Neuron (in vitro differentiated cells): ENCODE measurements at regions not wholly inside any gene's neighbourhood (a gene's known extent, or its start where the extent isn't known, plus 50 kb on each side); places are given as distances from the start of the nearest gene placed in this dataset.

ENCODE experiments used
- H2AFZ ChIP-seq: one replicate; pipeline ENCODE4 v1.6.1; 2013; ENCODE audit warnings: low read depth, mild to moderate bottlenecking, inconsistent platforms, low read length, moderate library complexity
- H3K27me3 ChIP-seq: one replicate; pipeline ENCODE4 v1.6.1; 2013; ENCODE audit warnings: low read length; ENCODE audit not compliant: insufficient read depth
- H3K36me3 ChIP-seq: one replicate; pipeline ENCODE4 v1.6.1; 2013; ENCODE audit warnings: low read length; ENCODE audit not compliant: insufficient read depth
- H3K4me1 ChIP-seq: one replicate; pipeline ENCODE4 v1.6.1; 2013; ENCODE audit warnings: low read length; ENCODE audit not compliant: insufficient read depth
- H3K4me3 ChIP-seq: 2 replicates; pipeline ENCODE4 v1.5.1; 2013; ENCODE audit warnings: mild to moderate bottlenecking, low read length, moderate library complexity
- H3K9me3 ChIP-seq: one replicate; pipeline ENCODE4 v1.6.1; 2013; ENCODE audit warnings: low read length

DNA sequence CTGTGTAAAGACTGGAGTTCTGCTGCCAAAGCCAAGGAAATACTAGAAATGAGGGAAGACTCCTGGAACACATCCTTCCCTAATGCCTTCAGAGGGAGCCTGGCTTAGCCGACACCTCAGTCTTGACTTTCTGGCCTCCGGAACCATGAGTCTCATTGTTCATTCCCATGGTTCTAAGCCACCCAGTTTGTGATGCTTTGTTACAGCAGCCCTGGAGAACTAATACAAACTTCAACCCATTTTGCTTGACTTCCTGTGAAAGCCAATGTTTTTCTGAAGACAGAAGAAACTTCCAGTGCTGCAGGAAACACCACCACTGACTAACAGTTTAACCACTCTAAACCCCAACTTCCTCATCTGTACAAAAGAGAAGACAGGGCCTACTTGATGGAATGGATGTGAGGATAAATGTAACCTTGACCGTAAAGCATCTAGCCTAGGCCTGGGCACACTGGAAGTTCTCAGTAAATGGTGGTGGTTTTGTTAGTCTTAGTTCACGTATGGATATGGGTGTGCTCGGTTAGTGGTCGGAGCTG, 85.9 kb upstream of the RFX8 start:
- no peak overlapping the region for H2AFZ ChIP-seq
- no peaks in the 10 kb centered on the region for H3K27me3 ChIP-seq
- no peaks in the 10 kb centered on the region for H3K4me1 ChIP-seq
- no peaks in the 10 kb centered on the region for H3K36me3 ChIP-seq
- H3K9me3 ChIP-seq = no peaks in the 10 kb centered on the region
- H3K4me3 ChIP-seq = no peak overlapping the region

DNA sequence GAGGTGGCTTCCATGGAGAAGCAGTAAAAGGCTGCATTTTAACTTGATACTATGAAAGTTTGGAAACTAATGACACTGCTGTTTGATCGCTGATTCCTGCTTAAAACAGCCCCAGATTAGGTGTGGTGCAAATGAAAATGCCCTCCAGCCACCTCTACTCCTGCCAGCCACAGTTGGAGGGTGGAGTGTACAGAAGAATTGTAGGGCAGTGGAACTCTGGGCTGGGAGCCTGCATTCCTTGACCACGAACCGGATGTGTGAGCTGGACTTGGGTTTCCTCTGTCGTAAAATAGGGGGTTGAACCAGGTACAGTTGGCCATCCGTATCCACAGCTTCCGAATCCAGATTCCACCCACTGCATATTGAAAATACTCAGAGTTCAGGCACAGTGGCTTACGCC, 84.6 kb upstream of the RFX8 start:
- Histone ChIP-seq H3K9me3 (no peaks in the 10 kb centered on the region), H3K4me3 (no peak overlapping the region), H3K27me3 (no peaks in the 10 kb centered on the region), H3K4me1 (no peaks in the 10 kb centered on the region), H3K36me3 (no peaks in the 10 kb centered on the region), H2AFZ (no peak overlapping the region)

DNA sequence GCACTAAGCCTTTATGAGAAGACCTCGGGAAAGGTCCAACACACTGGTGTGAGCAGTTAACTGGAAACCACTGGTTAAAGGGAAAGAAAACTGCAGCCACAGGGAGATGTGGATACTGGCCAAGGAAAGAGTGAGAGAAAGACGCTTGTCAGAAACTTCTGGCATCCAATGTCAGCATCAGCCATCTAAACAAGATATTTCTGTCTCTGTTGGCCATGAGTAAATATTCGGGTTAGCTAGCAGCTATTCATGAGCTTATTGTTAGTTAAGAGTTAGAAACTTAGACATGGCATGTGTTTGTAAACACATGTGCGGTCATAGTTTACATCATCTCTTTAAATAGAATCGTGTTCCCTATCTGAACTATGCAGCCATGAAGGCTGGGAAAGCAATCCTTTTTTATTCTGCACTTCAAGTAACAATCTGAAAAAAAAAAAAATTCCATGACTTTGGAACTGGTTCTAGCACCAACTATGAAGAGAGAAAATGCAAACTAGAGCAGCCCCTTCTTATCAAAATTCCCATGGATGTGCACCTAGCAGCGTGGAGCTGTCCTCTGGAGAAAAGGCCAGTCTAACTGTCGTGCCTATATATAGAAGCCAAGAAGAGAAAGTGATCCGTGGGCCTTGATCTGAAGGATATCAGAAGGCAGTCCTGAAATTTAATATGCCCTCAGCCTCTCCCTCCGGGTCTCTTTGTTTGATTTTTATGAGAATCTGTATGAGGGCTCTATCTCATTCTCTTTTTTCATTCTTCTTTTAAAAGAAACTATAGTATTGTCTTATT, 84.0 kb upstream of the RFX8 start:
- no peak overlapping the region for H3K4me3 ChIP-seq
- no peak overlapping the region for H2AFZ ChIP-seq

DNA sequence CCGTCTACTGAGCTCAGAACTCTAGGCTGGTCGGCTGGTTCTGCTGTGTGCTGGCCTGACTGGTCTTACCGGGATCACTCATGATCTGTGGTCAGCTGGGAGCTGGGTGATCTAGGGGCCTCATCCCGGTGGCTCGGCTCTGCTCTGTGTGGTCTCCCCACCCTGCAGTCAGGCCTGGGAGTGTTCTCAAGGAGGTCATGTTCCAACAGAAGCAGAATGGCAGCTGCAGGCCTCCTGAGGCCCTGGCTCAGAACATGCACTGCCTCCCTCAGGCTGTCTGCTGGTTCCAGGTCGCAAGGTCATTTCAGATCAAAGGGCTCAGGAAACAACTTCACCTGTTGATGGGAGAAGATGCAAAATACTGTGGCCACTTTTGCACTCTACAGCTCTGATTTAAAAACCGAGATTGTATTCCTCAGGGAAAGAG, 81.1 kb upstream of the RFX8 start:
- Histone ChIP-seq H3K27me3 (no peaks in the 10 kb centered on the region), H3K36me3 (no peaks in the 10 kb centered on the region), H2AFZ (no peak overlapping the region), H3K4me1 (no peaks in the 10 kb centered on the region), H3K9me3 (no peaks in the 10 kb centered on the region), H3K4me3 (no peak overlapping the region)

More for the DNA sequence above, 84.0 kb upstream of the RFX8 start:
- Histone ChIP-seq H3K4me1 (no peaks in the 10 kb centered on the region), H3K9me3 (no peaks in the 10 kb centered on the region), H3K27me3 (no peaks in the 10 kb centered on the region), H3K36me3 (no peaks in the 10 kb centered on the region)

DNA sequence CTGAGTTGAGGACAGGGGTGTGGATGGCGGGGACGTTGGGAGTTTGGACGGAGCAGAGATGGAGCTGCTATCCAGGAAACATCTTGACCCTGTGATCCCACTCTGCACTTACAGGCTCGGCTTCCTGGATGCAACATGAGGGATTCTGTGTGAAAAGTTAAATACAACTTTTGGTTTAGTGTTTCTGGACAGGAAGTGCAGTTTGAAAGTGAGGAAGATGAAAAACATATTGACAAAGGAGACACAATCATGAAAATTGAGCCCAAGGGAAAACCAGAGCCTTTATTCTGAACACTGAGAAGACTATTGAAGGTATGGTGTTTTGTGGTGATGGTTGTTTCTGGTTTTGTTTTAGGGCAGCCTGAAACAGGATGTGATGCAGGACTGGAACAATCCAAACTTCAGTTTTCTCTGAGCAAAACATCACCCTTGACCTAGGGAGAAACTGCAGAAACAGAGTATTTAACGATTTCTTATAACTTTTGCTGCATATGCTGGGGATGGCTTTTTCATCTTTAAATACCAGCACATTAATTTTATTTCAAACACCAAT, 76.5 kb upstream of the RFX8 start:
- Histone ChIP-seq H3K27me3 (no peaks in the 10 kb centered on the region), H3K4me3 (no peak overlapping the region), H3K4me1 (no peaks in the 10 kb centered on the region), H2AFZ (no peak overlapping the region), H3K9me3 (no peaks in the 10 kb centered on the region), H3K36me3 (no peaks in the 10 kb centered on the region)

DNA sequence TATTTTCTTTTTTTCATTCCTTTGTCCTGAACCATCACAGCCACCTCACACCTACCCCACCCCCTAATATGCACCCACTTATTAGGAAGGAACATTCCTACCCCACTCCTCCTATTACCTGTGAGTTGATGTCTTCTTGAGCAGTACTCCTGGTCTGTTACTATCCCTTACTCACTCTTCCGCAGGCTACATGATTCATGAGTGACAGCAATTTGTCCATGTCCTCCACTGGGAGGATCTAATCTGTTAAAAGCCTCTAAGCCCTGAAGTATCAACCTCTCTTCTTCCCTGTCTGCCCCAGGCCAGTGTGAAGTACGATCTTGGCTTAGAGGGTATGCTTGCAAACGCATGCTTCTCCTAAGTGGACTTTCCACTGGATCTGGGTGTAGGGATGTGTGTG, 75.6 kb upstream of the RFX8 start:
- H3K36me3 ChIP-seq = no peaks in the 10 kb centered on the region
- H2AFZ ChIP-seq = no peak overlapping the region
- H3K4me1 ChIP-seq = no peaks in the 10 kb centered on the region
- no peak overlapping the region for H3K4me3 ChIP-seq
- H3K9me3 ChIP-seq = no peaks in the 10 kb centered on the region
- H3K27me3 ChIP-seq = no peaks in the 10 kb centered on the region

DNA sequence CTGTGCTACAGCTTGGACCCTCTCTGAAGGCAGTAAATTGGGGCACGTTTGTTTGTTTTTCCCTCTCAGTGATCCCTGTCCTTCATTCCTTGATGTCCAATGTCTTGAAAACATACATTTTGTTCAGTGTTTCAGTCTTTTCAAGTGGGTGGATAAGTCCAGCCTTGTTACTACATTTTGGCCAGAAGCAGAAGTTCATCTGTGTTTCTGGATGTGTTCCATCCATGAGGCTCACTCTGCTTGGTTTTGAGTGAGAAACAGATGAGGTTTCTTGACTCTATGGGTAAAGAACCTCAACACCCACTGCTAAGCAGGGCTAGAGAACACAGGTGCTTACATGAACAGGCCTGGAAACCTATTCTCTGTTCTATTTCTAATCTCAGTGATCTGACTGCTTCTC, 74.5 kb upstream of the RFX8 start:
- no peaks in the 10 kb centered on the region for H3K27me3 ChIP-seq
- no peak overlapping the region for H2AFZ ChIP-seq
- no peaks in the 10 kb centered on the region for H3K9me3 ChIP-seq
- no peaks in the 10 kb centered on the region for H3K4me1 ChIP-seq
- H3K36me3 ChIP-seq = no peaks in the 10 kb centered on the region
- no peak overlapping the region for H3K4me3 ChIP-seq

DNA sequence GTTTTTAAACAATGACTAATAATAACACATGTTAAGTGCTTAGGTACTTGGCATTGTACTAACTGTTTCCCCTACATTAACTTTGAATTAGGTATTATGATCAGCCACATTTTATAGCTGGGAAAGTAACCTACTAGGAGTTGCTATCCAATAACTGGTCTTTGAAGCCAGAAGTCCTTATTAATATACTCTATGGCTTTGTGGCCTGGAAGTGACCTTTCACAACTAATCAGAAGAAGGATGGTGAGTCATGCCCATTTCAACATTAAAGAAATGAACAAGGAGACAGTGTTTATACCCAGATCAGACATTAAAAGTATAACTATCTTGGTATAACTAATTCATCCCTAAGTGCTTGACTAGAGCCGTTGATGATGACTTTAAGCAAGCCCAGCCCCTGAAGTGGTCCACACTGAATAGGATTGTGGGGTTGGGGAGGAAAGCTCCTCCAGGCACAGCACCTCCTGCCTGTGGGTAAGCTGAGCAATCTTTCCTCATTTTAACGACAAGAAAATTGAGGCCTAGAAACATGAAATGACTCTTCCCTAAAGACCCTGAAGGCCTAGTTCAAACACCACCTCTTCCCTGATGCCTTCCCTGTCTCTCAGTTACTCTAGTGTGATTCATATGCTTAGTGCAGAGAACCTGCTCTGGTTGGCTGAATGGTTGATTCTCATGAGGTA, 71.6 kb upstream of the RFX8 start:
- no peaks in the 10 kb centered on the region for H3K36me3 ChIP-seq
- no peak overlapping the region for H2AFZ ChIP-seq
- H3K4me3 ChIP-seq = no peak overlapping the region
- H3K4me1 ChIP-seq = no peaks in the 10 kb centered on the region
- H3K9me3 ChIP-seq = no peaks in the 10 kb centered on the region
- H3K27me3 ChIP-seq = no peaks in the 10 kb centered on the region

DNA sequence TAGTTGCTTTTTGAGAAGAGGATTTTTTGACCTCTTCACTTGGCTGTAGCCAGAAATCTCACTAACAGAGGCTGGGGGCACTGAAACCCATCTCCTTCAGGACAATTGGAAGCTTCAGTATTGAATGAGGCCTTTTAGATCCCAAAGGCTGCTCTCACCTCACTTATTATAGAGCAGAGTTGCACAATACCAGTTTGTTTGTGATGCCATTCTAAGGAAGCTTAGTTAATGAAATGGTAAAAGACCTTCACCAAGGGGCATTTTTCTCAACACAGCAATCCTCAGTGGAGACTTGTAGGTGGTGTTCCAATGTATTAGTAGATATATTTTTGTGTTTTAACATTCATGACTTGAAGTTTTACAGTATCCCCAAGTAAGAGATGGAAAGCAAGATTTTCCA, 71.0 kb upstream of the RFX8 start:
- no peaks in the 10 kb centered on the region for H3K4me1 ChIP-seq
- no peak overlapping the region for H3K4me3 ChIP-seq
- no peak overlapping the region for H2AFZ ChIP-seq
- H3K27me3 ChIP-seq = no peaks in the 10 kb centered on the region
- no peaks in the 10 kb centered on the region for H3K36me3 ChIP-seq
- no peaks in the 10 kb centered on the region for H3K9me3 ChIP-seq

DNA sequence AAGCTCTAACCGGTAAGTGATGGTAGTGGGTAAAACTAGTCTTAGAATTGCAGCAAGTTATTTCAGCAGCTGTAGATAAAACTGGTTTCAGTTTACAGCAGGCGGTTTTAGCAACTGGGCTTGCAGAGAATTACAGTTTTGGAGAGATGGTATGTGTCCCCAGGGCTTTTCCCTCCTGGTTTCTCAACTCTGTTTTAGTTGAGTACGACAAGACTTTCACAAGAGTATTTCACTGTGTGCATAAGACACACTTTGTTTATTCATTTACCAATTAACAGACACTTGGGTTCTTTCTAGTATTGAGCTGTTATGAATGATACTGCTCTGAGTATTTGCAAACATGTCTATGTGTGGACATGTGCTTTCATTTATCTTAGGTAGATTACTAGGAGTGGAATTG, 65.6 kb upstream of the RFX8 start:
- Histone ChIP-seq H3K4me1 (no peaks in the 10 kb centered on the region), H2AFZ (no peak overlapping the region), H3K9me3 (no peaks in the 10 kb centered on the region), H3K4me3 (no peak overlapping the region), H3K27me3 (no peaks in the 10 kb centered on the region), H3K36me3 (no peaks in the 10 kb centered on the region)

DNA sequence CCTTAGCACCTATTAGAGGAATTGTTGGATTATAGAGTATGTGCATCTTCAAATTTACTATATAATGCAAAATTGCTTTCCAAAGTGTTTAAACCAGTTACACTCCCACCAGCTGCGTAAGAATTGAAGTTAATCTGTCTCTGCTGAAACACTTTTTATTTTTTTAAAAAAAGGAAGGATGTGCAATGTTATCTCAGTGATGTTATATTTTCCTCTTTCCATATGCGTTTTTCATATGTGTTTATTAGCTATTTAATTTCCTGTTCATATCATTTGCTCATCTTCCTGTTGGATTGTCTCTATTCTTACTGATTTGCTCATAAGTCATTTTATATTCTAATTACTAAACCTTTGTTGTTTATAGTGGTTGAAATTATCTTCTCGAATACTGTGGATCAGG, 63.2 kb upstream of the RFX8 start:
- Histone ChIP-seq H3K4me1 (peaks cover 9% of the 10 kb centered on the region), H3K36me3 (no peaks in the 10 kb centered on the region), H2AFZ (no peak overlapping the region), H3K9me3 (no peaks in the 10 kb centered on the region), H3K27me3 (no peaks in the 10 kb centered on the region), H3K4me3 (no peak overlapping the region)

DNA sequence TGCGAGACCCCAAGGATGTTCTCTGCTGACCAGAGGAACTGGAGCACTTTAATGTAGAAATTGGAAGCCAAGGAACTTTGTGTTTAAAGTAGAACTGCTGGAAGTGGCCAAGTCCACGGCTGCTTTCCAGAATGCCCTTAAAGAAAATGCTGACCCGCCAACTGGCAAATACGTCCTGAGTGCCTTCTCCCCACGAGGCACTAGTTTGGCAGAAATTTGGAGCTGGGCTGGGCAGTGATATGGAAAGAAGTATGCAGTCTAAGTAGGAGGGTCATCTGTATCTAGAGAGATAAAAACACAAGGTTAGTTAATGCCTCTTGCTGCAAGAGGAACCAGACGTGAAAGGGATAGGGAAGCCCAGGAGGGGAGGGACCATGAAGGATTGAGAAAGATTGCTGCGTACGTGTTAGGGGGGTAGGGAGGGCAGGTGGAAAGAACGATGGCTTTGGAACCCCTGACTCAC, 59.3 kb upstream of the RFX8 start:
- no peaks in the 10 kb centered on the region for H3K36me3 ChIP-seq
- H3K4me3 ChIP-seq = no peak overlapping the region
- H3K27me3 ChIP-seq = no peaks in the 10 kb centered on the region
- H3K4me1 ChIP-seq = peaks cover 9% of the 10 kb centered on the region
- H3K9me3 ChIP-seq = no peaks in the 10 kb centered on the region
- peak overlapping the region; percentile 46 for H2AFZ ChIP-seq

DNA sequence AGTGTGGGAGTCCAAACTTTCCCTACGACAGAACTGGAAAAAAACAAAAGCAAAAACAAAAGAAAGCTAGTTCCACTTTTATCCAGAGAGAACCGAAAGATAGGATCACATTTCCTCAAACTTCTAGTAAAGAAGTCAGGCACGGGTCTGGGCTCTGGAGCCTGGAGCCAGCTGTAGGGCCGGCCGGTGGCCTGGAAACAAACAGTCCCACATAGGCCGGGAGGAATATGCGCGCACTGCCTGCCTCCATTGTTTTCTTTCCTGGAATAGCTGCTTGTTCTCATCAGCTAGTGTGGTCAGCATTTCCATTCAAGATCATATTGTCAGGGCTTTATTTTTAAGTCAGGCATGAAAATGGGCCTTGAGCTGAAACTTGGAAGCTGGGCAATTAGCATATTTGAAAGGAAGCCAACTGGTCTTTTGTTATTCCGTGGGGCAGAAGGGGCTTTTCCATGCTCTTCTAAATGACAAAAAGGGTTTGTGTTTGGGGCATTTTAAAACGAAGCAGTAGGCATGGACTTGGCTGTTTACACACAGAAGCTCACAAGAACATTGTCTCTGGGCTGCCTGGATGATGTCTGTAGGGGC, 58.7 kb upstream of the RFX8 start:
- H3K27me3 ChIP-seq = no peaks in the 10 kb centered on the region
- H3K36me3 ChIP-seq = no peaks in the 10 kb centered on the region
- peak overlapping the region; percentile 46 for H2AFZ ChIP-seq
- H3K4me3 ChIP-seq = no peak overlapping the region
- peaks cover 9% of the 10 kb centered on the region for H3K4me1 ChIP-seq
- H3K9me3 ChIP-seq = no peaks in the 10 kb centered on the region
